GM12872 (cell line): ENCODE measurements at regions not wholly inside any gene's neighbourhood (a gene's known extent, or its start where the extent isn't known, plus 50 kb on each side); places are given as distances from the start of the nearest gene placed in this dataset.

ENCODE experiments used
- CTCF ChIP-seq: IDR thresholded peaks from 3 replicates; pipeline ENCODE4 v1.5.1; 2011; ENCODE audit warnings: low read depth, mild to moderate bottlenecking, low read length, moderate library complexity; ENCODE audit not compliant: insufficient read depth

GRCh38 chr5:98419825-98420224 lies 353.6 kb upstream of the RGMB start:
- no peak for TF ChIP-seq CTCF

GRCh38 chr5:98424681-98425450 lies 348.6 kb upstream of the RGMB start:
- no peak for TF ChIP-seq CTCF

GRCh38 chr5:98425640-98426039 lies 347.8 kb upstream of the RGMB start:
- no peak for TF ChIP-seq CTCF

GRCh38 chr5:98428806-98429205 lies 344.7 kb upstream of the RGMB start:
- TF ChIP-seq CTCF = no peak

GRCh38 chr5:98432378-98432777 lies 341.1 kb upstream of the RGMB start:
- no peak for TF ChIP-seq CTCF

- no peak for TF ChIP-seq CTCF
These were observed 340.4 kb upstream of the RGMB start for GRCh38 chr5:98433022-98433421.

GRCh38 chr5:98433673-98434072 lies 339.8 kb upstream of the RGMB start:
- no peak for TF ChIP-seq CTCF
